Caco-2 (cell line): ENCODE measurements at regions not wholly inside any gene's neighbourhood (a gene's known extent, or its start where the extent isn't known, plus 50 kb on each side); places are given as distances from the start of the nearest gene placed in this dataset.

Experiments used
- BruUV-seq: library from RNA; stranded (reverse); fragments of 400-500 nt; replicated peaks from 2 replicates; lab custom pipeline; 2021; lab: Mats Ljungman, UMichigan
- CTCF ChIA-PET: fragments of 300-600 bp; sonication (Branson Sonifier 250); formaldehyde crosslinking; loops from one replicate; lab custom pipeline; 2022; ENCODE audit warnings: antibody characterized with exemption; lab: Charles Lee
- POLR2A ChIA-PET: fragments of 300-600 bp; sonication (Branson Sonifier 250); formaldehyde crosslinking; loops from one replicate; lab custom pipeline; 2022; ENCODE audit warnings: antibody characterized with exemption; lab: Charles Lee
- DNase-seq, 2 experiments: peaks; one replicate each; pipeline versions ENCODE4 v3.0.0 to v3.0.0-alpha.2; 2020 to 2022
- H3K27me3 ChIP-seq: replicated peaks from 2 replicates; pipeline ENCODE4 v1.6.0; 2011; ENCODE audit warnings: low read length; ENCODE audit not compliant: control insufficient read depth, insufficient read depth
- H3K36me3 ChIP-seq: 2 replicates; pipeline ENCODE4 v1.5.1; 2011; ENCODE audit warnings: low read length; ENCODE audit not compliant: control insufficient read depth, insufficient read depth
- H3K4me1 ChIP-seq: fragments of 250-450 bp; sonication (Bioruptor Pico); 2 replicates; pipeline ENCODE4 v1.5.1; 2020; ENCODE audit warnings: mild to moderate bottlenecking
- H3K4me3 ChIP-seq: 2 replicates; pipeline ENCODE4 v1.5.1; 2011; ENCODE audit warnings: low read depth, mild to moderate bottlenecking, control low read depth, low read length
- H3K9me3 ChIP-seq: fragments of 250-450 bp; sonication (Bioruptor Pico); 2 replicates; pipeline ENCODE4 v1.5.1; 2020; ENCODE audit warnings: mild to moderate bottlenecking, moderate library complexity
- H3K27ac Mint-ChIP-seq: one replicate; pipeline ENCODE4 v1.8.0; 2022; ENCODE audit warnings: mixed read lengths; ENCODE audit not compliant: unreplicated experiment
- H3K27me3 Mint-ChIP-seq: one replicate; pipeline ENCODE4 v1.8.0; 2022; ENCODE audit warnings: mixed read lengths; ENCODE audit not compliant: insufficient read depth, unreplicated experiment
- H3K36me3 Mint-ChIP-seq: one replicate; pipeline ENCODE4 v1.8.0; 2022; ENCODE audit warnings: mild to moderate bottlenecking, mixed read lengths; ENCODE audit not compliant: insufficient read depth, unreplicated experiment
- H3K4me1 Mint-ChIP-seq: one replicate; pipeline ENCODE4 v1.8.0; 2022; ENCODE audit warnings: low read depth, mixed read lengths; ENCODE audit not compliant: unreplicated experiment
- H3K4me3 Mint-ChIP-seq: one replicate; pipeline ENCODE4 v1.8.0; 2022; ENCODE audit warnings: mild to moderate bottlenecking, moderate library complexity, mixed read lengths; ENCODE audit not compliant: unreplicated experiment
- H3K9me3 Mint-ChIP-seq: one replicate; pipeline ENCODE4 v1.8.0; 2022; ENCODE audit warnings: mixed read lengths; ENCODE audit not compliant: unreplicated experiment
- CTCF ChIP-seq, 2 experiments: fragments of 200-600 bp in 1 of 2; IDR thresholded peaks; 1 replicate in 1 of 2; 2 replicates in 1 of 2; pipeline versions ENCODE4 v1.5.1 to v1.8.0; 2011 to 2022; ENCODE audit warnings: antibody characterized with exemption in 1 of 2, control low read depth in 1 of 2, inconsistent platforms in 1 of 2, low read depth in 1 of 2, low read length in 1 of 2, mild to moderate bottlenecking in 1 of 2, moderate library complexity in 1 of 2; ENCODE audit not compliant: insufficient read depth in 1 of 2, severe bottlenecking in 1 of 2, unreplicated experiment in 1 of 2
- intact Hi-C: fragments of 100-400 bp; cut with micrococcal nuclease; formaldehyde crosslinking; loops from one replicate; pipeline ENCODE4 v1.10.0; 2022; ENCODE audit not compliant: unreplicated experiment

GRCh38 chr13:38418286-38418685 is 68.6 kb downstream of the UFM1 start:
- ChIA-PET CTCF (no interaction called here), POLR2A (no interaction called here)
- H3K4me3 Mint-ChIP-seq, result no peak overlapping the region
- no peak overlapping the region for H3K27ac Mint-ChIP-seq
- Histone ChIP-seq H3K27me3 (no peaks in the 10 kb centered on the region), H3K4me3 (no peak overlapping the region), H3K9me3 (no peaks in the 10 kb centered on the region), H3K36me3 (no peaks in the 10 kb centered on the region), H3K4me1 (no peaks in the 10 kb centered on the region)
- H3K36me3 Mint-ChIP-seq, result no peaks in the 10 kb centered on the region
- no TSS peak for BruUV-seq
- no peak for DNase-seq
- TF ChIP-seq CTCF (IDR thresholded peaks at IDR 0.05; ENCODE audit: insufficient read depth in 1 of 2, low read depth in 1 of 2, low read length in 1 of 2, severe bottlenecking in 1 of 2, unreplicated experiment in 1 of 2), result no peak
- no peaks in the 10 kb centered on the region for H3K9me3 Mint-ChIP-seq
- no peaks in the 10 kb centered on the region for H3K27me3 Mint-ChIP-seq
- H3K4me1 Mint-ChIP-seq, result no peaks in the 10 kb centered on the region
- intact Hi-C loops, result loop anchor here (1.0 to 10.0 kb wide), 3 partner anchors 23 to 363 kb away; no protein-coding TSS in a partner anchor

GRCh38 chr13:38419312-38419873 is 69.7 kb downstream of the UFM1 start:
- Mint-ChIP-seq H3K9me3 (no peaks in the 10 kb centered on the region), H3K27ac (no peak overlapping the region), H3K36me3 (no peaks in the 10 kb centered on the region), H3K27me3 (no peaks in the 10 kb centered on the region), H3K4me1 (no peaks in the 10 kb centered on the region), H3K4me3 (no peak overlapping the region)
- CTCF ChIA-PET, result no interaction called here
- intact Hi-C loops, result loop anchor here (10.0 kb wide), 2 partner anchors 195 to 365 kb away; no protein-coding TSS in a partner anchor
- POLR2A ChIA-PET, result no interaction called here
- Histone ChIP-seq H3K4me3 (no peak overlapping the region), H3K27me3 (no peaks in the 10 kb centered on the region), H3K4me1 (no peaks in the 10 kb centered on the region), H3K9me3 (no peaks in the 10 kb centered on the region), H3K36me3 (no peaks in the 10 kb centered on the region)
- TF ChIP-seq CTCF (IDR thresholded peaks at IDR 0.05; ENCODE audit: insufficient read depth in 1 of 2, low read depth in 1 of 2, low read length in 1 of 2, severe bottlenecking in 1 of 2, unreplicated experiment in 1 of 2), result no peak
- no peak for DNase-seq
- BruUV-seq, result no TSS peak

- BruUV-seq, result no TSS peak
- Mint-ChIP-seq H3K36me3 (no peaks in the 10 kb centered on the region), H3K4me3 (no peak overlapping the region), H3K9me3 (no peaks in the 10 kb centered on the region), H3K27ac (no peak overlapping the region), H3K27me3 (no peaks in the 10 kb centered on the region), H3K4me1 (no peaks in the 10 kb centered on the region)
- ChIA-PET CTCF (interaction anchor here (0.7 kb wide), 2 partner anchors 161 to 256 kb away, joined by 3 to 4 read pairs; no protein-coding TSS in a partner anchor), POLR2A (no interaction called here)
- no peak for DNase-seq
- Histone ChIP-seq H3K4me3 (no peak overlapping the region), H3K27me3 (no peaks in the 10 kb centered on the region), H3K36me3 (no peaks in the 10 kb centered on the region), H3K4me1 (no peaks in the 10 kb centered on the region), H3K9me3 (no peaks in the 10 kb centered on the region)
- no peak for TF ChIP-seq CTCF (IDR thresholded peaks at IDR 0.05; ENCODE audit: insufficient read depth in 1 of 2, low read depth in 1 of 2, low read length in 1 of 2, severe bottlenecking in 1 of 2, unreplicated experiment in 1 of 2)
- intact Hi-C loops, result no loop called here
Measured at GRCh38 chr13:38421590-38422560, 72.2 kb downstream of the UFM1 start.
